H9 (cell line): ENCODE measurements at regions not wholly inside any gene's neighbourhood (a gene's known extent, or its start where the extent isn't known, plus 50 kb on each side); places are given as distances from the start of the nearest gene placed in this dataset.

ENCODE experiments used
- DNase-seq: peaks from one replicate; pipeline ENCODE4 v3.0.0-alpha.2; 2017
- H2AFZ ChIP-seq: one replicate; pipeline ENCODE4 v1.6.1; 2013; ENCODE audit warnings: mild to moderate bottlenecking, low read length, control low read depth, moderate library complexity
- H2AK5ac ChIP-seq: 2 replicates; pipeline ENCODE4 v1.6.1; 2013; ENCODE audit warnings: low read length, control low read depth, mixed read lengths; ENCODE audit not compliant: insufficient read length
- H2BK120ac ChIP-seq: one replicate; pipeline ENCODE4 v1.6.1; 2013; ENCODE audit warnings: low read depth, mild to moderate bottlenecking, low read length, control low read depth, inconsistent platforms; ENCODE audit not compliant: poor library complexity, severe bottlenecking
- H2BK12ac ChIP-seq: 2 replicates; pipeline ENCODE4 v1.6.1; 2013; ENCODE audit warnings: low read length, control low read depth, mixed read lengths, low read depth; ENCODE audit not compliant: insufficient read length
- H2BK15ac ChIP-seq: 2 replicates; pipeline ENCODE4 v1.6.1; 2013; ENCODE audit warnings: low read depth, low read length, control low read depth
- H2BK20ac ChIP-seq: one replicate; pipeline ENCODE4 v1.6.1; 2013; ENCODE audit warnings: low read depth, mild to moderate bottlenecking, low read length, control low read depth, inconsistent platforms; ENCODE audit not compliant: poor library complexity, severe bottlenecking
- H2BK5ac ChIP-seq: 2 replicates; pipeline ENCODE4 v1.6.1; 2013; ENCODE audit warnings: low read length, control low read depth, mixed read lengths; ENCODE audit not compliant: insufficient read length
- H3K14ac ChIP-seq: 2 replicates; pipeline ENCODE4 v1.6.1; 2013; ENCODE audit warnings: low read length, control low read depth; ENCODE audit not compliant: insufficient read depth
- H3K18ac ChIP-seq: 2 replicates; pipeline ENCODE4 v1.6.1; 2013; ENCODE audit warnings: low read depth, mild to moderate bottlenecking, mixed read lengths, low read length, control low read depth; ENCODE audit not compliant: insufficient read length
- H3K23ac ChIP-seq: 2 replicates; pipeline ENCODE4 v1.6.1; 2013; ENCODE audit warnings: low read length, control low read depth, mixed read lengths, low read depth; ENCODE audit not compliant: insufficient read length
- H3K23me2 ChIP-seq: 2 replicates; pipeline ENCODE4 v1.6.1; 2013; ENCODE audit warnings: low read depth, mild to moderate bottlenecking, mixed read lengths, low read length, control low read depth; ENCODE audit not compliant: insufficient read length, poor library complexity, severe bottlenecking
- H3K27ac ChIP-seq: 2 replicates; pipeline ENCODE4 v1.5.1; 2013; ENCODE audit warnings: low read length, control low read depth, mixed read lengths, low read depth; ENCODE audit not compliant: insufficient read length
- H3K27me3 ChIP-seq: 2 replicates; pipeline ENCODE4 v1.6.1; 2013; ENCODE audit warnings: low read length, control low read depth, inconsistent platforms; ENCODE audit not compliant: insufficient read depth
- H3K4ac ChIP-seq: 2 replicates; pipeline ENCODE4 v1.6.1; 2013; ENCODE audit warnings: low read depth, mild to moderate bottlenecking, control low read depth, inconsistent platforms, low read length, moderate library complexity
- H3K4me1 ChIP-seq: 2 replicates; pipeline ENCODE4 v1.6.1; 2013; ENCODE audit warnings: low read length, control low read depth, inconsistent platforms; ENCODE audit not compliant: insufficient read depth
- H3K4me2 ChIP-seq: 2 replicates; pipeline ENCODE4 v1.6.1; 2013; ENCODE audit warnings: low read length, control low read depth, mixed read lengths; ENCODE audit not compliant: insufficient read length, insufficient read depth
- H3K56ac ChIP-seq: 2 replicates; pipeline ENCODE4 v1.6.1; 2013; ENCODE audit warnings: low read depth, mild to moderate bottlenecking, mixed read lengths, low read length, control low read depth; ENCODE audit not compliant: insufficient read length
- H3K79me1 ChIP-seq: 2 replicates; pipeline ENCODE4 v1.6.1; 2013; ENCODE audit warnings: low read depth, mild to moderate bottlenecking, moderate library complexity, low read length, control low read depth, inconsistent platforms; ENCODE audit not compliant: insufficient read depth, poor library complexity, severe bottlenecking
- H3K79me2 ChIP-seq: 2 replicates; pipeline ENCODE4 v1.6.1; 2013; ENCODE audit warnings: low read length, control low read depth, inconsistent platforms; ENCODE audit not compliant: insufficient read depth
- H3K9ac ChIP-seq: 2 replicates; pipeline ENCODE4 v1.6.1; 2013; ENCODE audit warnings: low read length, control low read depth, mixed read lengths; ENCODE audit not compliant: insufficient read length; ENCODE audit errors: extremely low read depth
- H3K9me3 ChIP-seq: one replicate; pipeline ENCODE4 v1.6.1; 2013; ENCODE audit warnings: low read depth, low read length, inconsistent platforms; ENCODE audit not compliant: control insufficient read depth
- H3T11ph ChIP-seq: one replicate; pipeline ENCODE4 v1.6.1; 2013; ENCODE audit warnings: mild to moderate bottlenecking, low read length, control low read depth, inconsistent platforms
- H4K20me1 ChIP-seq: one replicate; pipeline ENCODE4 v1.6.1; 2013; ENCODE audit not compliant: control insufficient read depth, insufficient read length, insufficient read depth
- H4K5ac ChIP-seq: 2 replicates; pipeline ENCODE4 v1.6.1; 2013; ENCODE audit warnings: low read depth, mild to moderate bottlenecking, mixed read lengths, low read length, control low read depth; ENCODE audit not compliant: insufficient read length
- H4K8ac ChIP-seq: replicated peaks from 2 replicates; pipeline ENCODE4 v1.6.1; 2013; ENCODE audit warnings: low read length, control low read depth, mixed read lengths, low read depth; ENCODE audit not compliant: insufficient read length
- H4K91ac ChIP-seq: 2 replicates; pipeline ENCODE4 v1.6.1; 2013; ENCODE audit warnings: low read depth, mild to moderate bottlenecking, moderate library complexity, mixed read lengths, low read length, control low read depth; ENCODE audit not compliant: insufficient read length
- H3K27ac Mint-ChIP-seq, 3 experiments: 2 replicates in 2 of 3; 3 replicates in 1 of 3; pipeline ENCODE4 v1.8.0; 2020 to 2021; ENCODE audit warnings: mixed read lengths in 3 of 3, mild to moderate bottlenecking in 1 of 3, moderate library complexity in 1 of 3
- H3K27me3 Mint-ChIP-seq: 2 replicates; pipeline ENCODE4 v1.8.0; 2021; ENCODE audit warnings: low read depth, mild to moderate bottlenecking, moderate library complexity, mixed read lengths
- H3K36me3 Mint-ChIP-seq, 3 experiments: 2 replicates in 2 of 3; 3 replicates in 1 of 3; pipeline ENCODE4 v1.8.0; 2020 to 2021; ENCODE audit warnings: low read depth in 3 of 3, mixed read lengths in 3 of 3; ENCODE audit not compliant: insufficient read depth in 1 of 3
- H3K4me1 Mint-ChIP-seq, 2 experiments: 2 replicates each; pipeline ENCODE4 v1.8.0; 2020; ENCODE audit warnings: mixed read lengths in 2 of 2
- H3K4me3 Mint-ChIP-seq, 2 experiments: 2 replicates in 1 of 2; 3 replicates in 1 of 2; pipeline ENCODE4 v1.8.0; 2020 to 2021; ENCODE audit warnings: mild to moderate bottlenecking in 2 of 2, mixed read lengths in 2 of 2, moderate library complexity in 1 of 2
- H3K9me3 Mint-ChIP-seq, 2 experiments: 2 replicates in 1 of 2; 3 replicates in 1 of 2; pipeline ENCODE4 v1.8.0; 2020; ENCODE audit warnings: mild to moderate bottlenecking in 2 of 2, mixed read lengths in 2 of 2, moderate library complexity in 1 of 2
- TF ChIP-seq, protein P1 (sequence below): fragments of 200-600 bp; sonication (generic); conservative IDR thresholded peaks from 3 replicates; pipeline ENCODE4 v1.8.0; 2021; ENCODE audit warnings: antibody characterized with exemption, mild to moderate bottlenecking

DNA sequence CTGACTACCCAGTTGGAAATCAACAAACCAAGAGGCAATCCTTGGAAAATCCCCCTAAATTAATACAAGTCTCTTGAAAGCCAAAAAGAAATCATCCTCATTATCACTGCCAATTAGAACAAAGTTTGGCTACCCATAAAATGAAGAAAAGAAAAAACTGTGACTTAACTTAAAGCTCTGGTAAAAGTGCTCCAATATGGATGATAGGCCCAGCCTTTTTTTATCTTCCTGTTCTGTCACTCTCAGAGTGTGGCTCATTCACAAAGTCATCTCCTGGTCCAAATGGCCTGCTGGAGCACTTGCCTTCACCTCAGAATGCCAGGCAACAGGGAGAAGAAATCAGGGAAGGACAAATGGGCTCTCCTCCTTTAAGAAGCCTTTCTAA lies 155.1 kb upstream of the GHITM start:
- H2BK15ac ChIP-seq, result no peak overlapping the region
- H3K23ac ChIP-seq, result no peak overlapping the region
- no peak overlapping the region for H2AK5ac ChIP-seq
- no peak overlapping the region for H3K27ac ChIP-seq
- no peak overlapping the region for H3K14ac ChIP-seq
- H4K5ac ChIP-seq, result no peak overlapping the region
- no peak overlapping the region for H2BK20ac ChIP-seq
- Mint-ChIP-seq H3K36me3 (no peaks in the 10 kb centered on the region; a peak in 1 of 7 replicates), H3K9me3 (no peaks in the 10 kb centered on the region), H3K27me3 (peaks cover 1% of the 10 kb centered on the region), H3K4me1 (peaks cover 16 to 17% of the 10 kb centered on the region in 2 experiments), H3K4me3 (no peak overlapping the region), H3K27ac (peak overlapping the region in 1 of 3 experiments; percentile 73; a peak in 4 of 7 replicates)
- no peak overlapping the region for H3T11ph ChIP-seq
- H3K23me2 ChIP-seq, result no peaks in the 10 kb centered on the region
- H4K91ac ChIP-seq, result no peak overlapping the region
- TF ChIP-seq, protein P1, sequence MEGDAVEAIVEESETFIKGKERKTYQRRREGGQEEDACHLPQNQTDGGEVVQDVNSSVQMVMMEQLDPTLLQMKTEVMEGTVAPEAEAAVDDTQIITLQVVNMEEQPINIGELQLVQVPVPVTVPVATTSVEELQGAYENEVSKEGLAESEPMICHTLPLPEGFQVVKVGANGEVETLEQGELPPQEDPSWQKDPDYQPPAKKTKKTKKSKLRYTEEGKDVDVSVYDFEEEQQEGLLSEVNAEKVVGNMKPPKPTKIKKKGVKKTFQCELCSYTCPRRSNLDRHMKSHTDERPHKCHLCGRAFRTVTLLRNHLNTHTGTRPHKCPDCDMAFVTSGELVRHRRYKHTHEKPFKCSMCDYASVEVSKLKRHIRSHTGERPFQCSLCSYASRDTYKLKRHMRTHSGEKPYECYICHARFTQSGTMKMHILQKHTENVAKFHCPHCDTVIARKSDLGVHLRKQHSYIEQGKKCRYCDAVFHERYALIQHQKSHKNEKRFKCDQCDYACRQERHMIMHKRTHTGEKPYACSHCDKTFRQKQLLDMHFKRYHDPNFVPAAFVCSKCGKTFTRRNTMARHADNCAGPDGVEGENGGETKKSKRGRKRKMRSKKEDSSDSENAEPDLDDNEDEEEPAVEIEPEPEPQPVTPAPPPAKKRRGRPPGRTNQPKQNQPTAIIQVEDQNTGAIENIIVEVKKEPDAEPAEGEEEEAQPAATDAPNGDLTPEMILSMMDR, result no peak
- no peak overlapping the region for H3K9ac ChIP-seq
- no peak overlapping the region for H3K56ac ChIP-seq
- H3K9me3 ChIP-seq, result no peaks in the 10 kb centered on the region
- no peak overlapping the region for H3K18ac ChIP-seq
- no peak for DNase-seq
- no peaks in the 10 kb centered on the region for H3K79me2 ChIP-seq
- no peak overlapping the region for H4K8ac ChIP-seq
- H2BK5ac ChIP-seq, result no peak overlapping the region
- H3K4me2 ChIP-seq, result no peak overlapping the region
- H3K27me3 ChIP-seq, result no peaks in the 10 kb centered on the region
- H3K4me1 ChIP-seq, result 0 out of 2 replicates have a peak, but pooled peaks cover 2% of the 10 kb centered on the region
- no peak overlapping the region for H2BK12ac ChIP-seq
- no peaks in the 10 kb centered on the region for H3K79me1 ChIP-seq
- H3K4ac ChIP-seq, result no peak overlapping the region
- no peaks in the 10 kb centered on the region for H4K20me1 ChIP-seq
- no peak overlapping the region for H2AFZ ChIP-seq
- H2BK120ac ChIP-seq, result no peak overlapping the region
